KMS-11 (cell line): ENCODE measurements at regions not wholly inside any gene's neighbourhood (a gene's known extent, or its start where the extent isn't known, plus 50 kb on each side); places are given as distances from the start of the nearest gene placed in this dataset.
"Not testable (repeated sequence)": the region's sequence is repeated elsewhere in the genome, so short reads cannot be mapped to it uniquely, and the experiment has no call there.

Experiments
- H2AFZ ChIP-seq: fragments of 200-600 bp; sonication (generic); 2 replicates; pipeline ENCODE4 v1.6.1; 2016; ENCODE audit warnings: antibody characterized with exemption, mixed run types, low read depth
- H3K27ac ChIP-seq: fragments of 200-600 bp; sonication (generic); 2 replicates; pipeline ENCODE4 v1.6.1; 2016; ENCODE audit warnings: mild to moderate bottlenecking, mixed run types
- H3K27me3 ChIP-seq: fragments of 200-600 bp; sonication (generic); 2 replicates; pipeline ENCODE4 v1.6.1; 2017; ENCODE audit warnings: mild to moderate bottlenecking, low read depth, mixed run types, moderate library complexity; ENCODE audit not compliant: insufficient read depth
- H3K36me3 ChIP-seq: fragments of 200-600 bp; sonication (generic); 2 replicates; pipeline ENCODE4 v1.6.1; 2017; ENCODE audit warnings: mild to moderate bottlenecking, mixed run types; ENCODE audit not compliant: insufficient read depth
- H3K4me1 ChIP-seq: fragments of 200-600 bp; sonication (generic); 2 replicates; pipeline ENCODE4 v1.6.1; 2016; ENCODE audit warnings: mild to moderate bottlenecking, low read depth, mixed run types; ENCODE audit not compliant: poor library complexity, severe bottlenecking
- H3K4me2 ChIP-seq: fragments of 200-600 bp; sonication (generic); 2 replicates; pipeline ENCODE4 v1.7.0; 2016; ENCODE audit warnings: mild to moderate bottlenecking, mixed run types
- H3K4me3 ChIP-seq: fragments of 200-600 bp; sonication (generic); IDR thresholded peaks from 2 replicates; pipeline ENCODE4 v1.6.1; 2017; ENCODE audit warnings: low read depth, low read length, mixed read lengths; ENCODE audit not compliant: insufficient read depth
- H3K79me2 ChIP-seq: fragments of 200-600 bp; sonication (generic); 2 replicates; pipeline ENCODE4 v1.6.1; 2016; ENCODE audit warnings: low read depth, mixed run types; ENCODE audit not compliant: insufficient read depth
- H3K9ac ChIP-seq: fragments of 200-600 bp; sonication (generic); 2 replicates; pipeline ENCODE4 v1.6.1; 2016; ENCODE audit warnings: mild to moderate bottlenecking, mixed run types
- H4K20me1 ChIP-seq: fragments of 200-600 bp; sonication (generic); 2 replicates; pipeline ENCODE4 v1.6.1; 2016; ENCODE audit warnings: mild to moderate bottlenecking, mixed run types; ENCODE audit not compliant: insufficient read depth
- TF ChIP-seq, protein P1 (sequence below): fragments of 200-600 bp; sonication (generic); conservative IDR thresholded peaks from 2 replicates; pipeline ENCODE4 v1.6.1; 2017; ENCODE audit warnings: low read depth, mild to moderate bottlenecking, antibody characterized with exemption, low read length, moderate library complexity, mixed read lengths

DNA sequence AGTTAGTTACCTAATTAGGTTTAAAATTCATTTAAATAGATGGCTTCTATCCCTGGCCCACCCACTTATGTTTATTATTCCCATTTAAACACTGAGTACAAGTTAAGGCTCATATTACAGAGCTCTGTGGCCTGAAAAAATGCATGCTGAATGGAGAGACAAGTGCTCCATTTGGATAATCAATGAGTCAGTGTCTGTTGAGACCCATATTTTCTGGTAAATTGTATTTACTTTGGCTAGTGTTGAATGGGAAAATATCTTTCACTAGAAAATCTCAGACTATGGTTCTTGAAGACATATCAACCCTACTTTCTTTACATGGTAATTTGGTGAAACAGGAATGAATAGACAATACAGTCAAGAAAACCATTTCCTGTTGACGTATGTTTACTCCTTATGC is 356.0 kb downstream of the S1PR1 start:
- H3K27ac ChIP-seq = no peak overlapping the region
- no peak overlapping the region for H2AFZ ChIP-seq
- H3K4me1 ChIP-seq = no peaks in the 10 kb centered on the region
- TF ChIP-seq, protein P1, sequence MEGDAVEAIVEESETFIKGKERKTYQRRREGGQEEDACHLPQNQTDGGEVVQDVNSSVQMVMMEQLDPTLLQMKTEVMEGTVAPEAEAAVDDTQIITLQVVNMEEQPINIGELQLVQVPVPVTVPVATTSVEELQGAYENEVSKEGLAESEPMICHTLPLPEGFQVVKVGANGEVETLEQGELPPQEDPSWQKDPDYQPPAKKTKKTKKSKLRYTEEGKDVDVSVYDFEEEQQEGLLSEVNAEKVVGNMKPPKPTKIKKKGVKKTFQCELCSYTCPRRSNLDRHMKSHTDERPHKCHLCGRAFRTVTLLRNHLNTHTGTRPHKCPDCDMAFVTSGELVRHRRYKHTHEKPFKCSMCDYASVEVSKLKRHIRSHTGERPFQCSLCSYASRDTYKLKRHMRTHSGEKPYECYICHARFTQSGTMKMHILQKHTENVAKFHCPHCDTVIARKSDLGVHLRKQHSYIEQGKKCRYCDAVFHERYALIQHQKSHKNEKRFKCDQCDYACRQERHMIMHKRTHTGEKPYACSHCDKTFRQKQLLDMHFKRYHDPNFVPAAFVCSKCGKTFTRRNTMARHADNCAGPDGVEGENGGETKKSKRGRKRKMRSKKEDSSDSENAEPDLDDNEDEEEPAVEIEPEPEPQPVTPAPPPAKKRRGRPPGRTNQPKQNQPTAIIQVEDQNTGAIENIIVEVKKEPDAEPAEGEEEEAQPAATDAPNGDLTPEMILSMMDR = no peak
- no peaks in the 10 kb centered on the region for H3K36me3 ChIP-seq
- no peaks in the 10 kb centered on the region for H4K20me1 ChIP-seq
- no peaks in the 10 kb centered on the region for H3K79me2 ChIP-seq
- no peaks in the 10 kb centered on the region for H3K27me3 ChIP-seq
- H3K9ac ChIP-seq = no peak overlapping the region
- no peak overlapping the region for H3K4me2 ChIP-seq
- H3K4me3 ChIP-seq = no peak overlapping the region

GRCh38 chr1:101595881-101596374 is 359.1 kb downstream of the S1PR1 start:
- Histone ChIP-seq H3K4me1 (no peaks in the 10 kb centered on the region), H2AFZ (no peak overlapping the region), H4K20me1 (no peaks in the 10 kb centered on the region), H3K4me2 (no peak overlapping the region), H3K79me2 (no peaks in the 10 kb centered on the region), H3K27me3 (no peaks in the 10 kb centered on the region), H3K27ac (no peak overlapping the region), H3K4me3 (no peak overlapping the region), H3K36me3 (no peaks in the 10 kb centered on the region), H3K9ac (no peak overlapping the region)
- TF ChIP-seq, protein P1 = no peak

DNA sequence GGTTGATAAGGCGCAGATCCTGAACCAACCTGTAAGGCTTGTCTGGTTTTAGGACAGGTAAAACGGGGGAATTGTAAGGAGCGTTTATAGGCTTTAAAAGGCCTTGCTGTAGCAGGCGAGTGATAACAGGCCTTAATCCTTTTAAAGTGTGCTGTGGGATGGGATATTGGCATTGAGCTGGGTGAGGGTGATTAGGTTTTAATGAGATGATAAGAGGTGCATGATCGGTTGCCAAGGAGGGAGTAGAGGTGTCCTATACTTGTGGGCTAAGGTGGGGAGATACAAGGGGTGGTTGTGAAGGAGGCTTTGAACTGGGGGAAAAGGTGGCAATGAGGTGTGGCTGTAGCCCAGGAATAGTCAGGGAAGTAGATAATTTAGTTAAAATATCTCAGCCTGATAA is 363.8 kb downstream of the S1PR1 start:
- not testable (repeated sequence) for H3K4me1 ChIP-seq, H3K4me3 ChIP-seq, H3K27me3 ChIP-seq, H4K20me1 ChIP-seq, H3K27ac ChIP-seq, H2AFZ ChIP-seq, H3K4me2 ChIP-seq, H3K79me2 ChIP-seq, H3K36me3 ChIP-seq, H3K9ac ChIP-seq

- no peaks in the 10 kb centered on the region for H3K36me3 ChIP-seq
- H3K79me2 ChIP-seq = no peaks in the 10 kb centered on the region
- no peaks in the 10 kb centered on the region for H3K27me3 ChIP-seq
- H3K4me3 ChIP-seq = no peak overlapping the region
- no peak overlapping the region for H3K9ac ChIP-seq
- no peaks in the 10 kb centered on the region for H4K20me1 ChIP-seq
- no peaks in the 10 kb centered on the region for H3K4me1 ChIP-seq
- H2AFZ ChIP-seq = no peak overlapping the region
- no peak overlapping the region for H3K4me2 ChIP-seq
- H3K27ac ChIP-seq = no peak overlapping the region
- TF ChIP-seq, protein P1 = no peak
Measured at GRCh38 chr1:101603726-101604125, 366.9 kb downstream of the S1PR1 start.

DNA sequence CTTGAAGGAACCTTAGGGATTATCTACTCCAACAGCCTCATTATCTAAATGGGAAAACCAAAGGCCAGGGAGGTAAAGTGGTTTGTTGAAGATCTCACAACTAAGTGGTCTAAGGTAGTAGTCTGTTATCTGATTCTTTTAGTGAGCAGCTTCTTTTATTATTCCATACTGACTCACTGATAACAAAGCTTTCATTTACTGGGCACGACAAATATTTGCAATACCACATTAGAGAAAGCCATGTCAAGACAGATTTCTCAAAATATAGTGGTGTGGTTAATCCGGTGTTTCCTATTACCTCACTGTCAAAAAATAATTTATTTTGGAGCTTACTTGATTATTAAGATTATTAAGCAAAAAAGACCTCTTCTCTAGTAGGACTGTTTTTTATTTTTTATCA is 369.1 kb downstream of the S1PR1 start:
- H3K4me3 ChIP-seq = no peak overlapping the region
- H4K20me1 ChIP-seq = no peaks in the 10 kb centered on the region
- H2AFZ ChIP-seq = no peak overlapping the region

More for the DNA sequence above, 369.1 kb downstream of the S1PR1 start:
- Histone ChIP-seq H3K36me3 (no peaks in the 10 kb centered on the region), H3K79me2 (no peaks in the 10 kb centered on the region), H3K4me2 (no peak overlapping the region), H3K4me1 (no peaks in the 10 kb centered on the region), H3K27me3 (no peaks in the 10 kb centered on the region), H3K9ac (no peak overlapping the region), H3K27ac (no peak overlapping the region)
- TF ChIP-seq, protein P1 = no peak
